Vagina (tissue), 2 donors: ENCODE measurements at regions not wholly inside any gene's neighbourhood (a gene's known extent, or its start where the extent isn't known, plus 50 kb on each side); places are given as distances from the start of the nearest gene placed in this dataset.

Source experiments
- DNase-seq, 2 donors: peaks; one replicate each; pipeline ENCODE4 v3.0.0-alpha.2; 2017; ENCODE audit errors: extremely low spot score in 2 of 2
- H3K27ac ChIP-seq: fragments of 200-600 bp; sonication (generic); one replicate; pipeline ENCODE4 v1.5.1; 2019
- H3K27me3 ChIP-seq: fragments of 200-600 bp; sonication (generic); one replicate; pipeline ENCODE4 v1.5.1; 2019
- H3K36me3 ChIP-seq, 2 donors: fragments of 200-600 bp; sonication (generic); one replicate each; pipeline ENCODE4 v1.5.1; 2017 to 2019
- H3K4me1 ChIP-seq: fragments of 200-600 bp; sonication (generic); one replicate; pipeline ENCODE4 v1.5.1; 2019
- H3K4me3 ChIP-seq, 2 donors: fragments of 200-600 bp; sonication (generic); 1 replicate in 1 of 2; 2 replicates in 1 of 2; pipeline ENCODE4 v1.5.1; 2016 to 2019
- H3K9me3 ChIP-seq: fragments of 200-600 bp; sonication (generic); one replicate; pipeline ENCODE4 v1.5.1; 2019
- POLR2A ChIP-seq, 2 donors: fragments of 450-650 bp; IDR thresholded peaks; one replicate each; pipeline ENCODE4 v1.6.1; 2017; ENCODE audit warnings: antibody characterized with exemption in 2 of 2, mild to moderate bottlenecking in 2 of 2, moderate library complexity in 2 of 2
- POLR2AphosphoS5 ChIP-seq, 2 donors: sonication (generic); formaldehyde crosslinking; IDR thresholded peaks; one replicate each; pipeline ENCODE4 v1.9.0; 2017; ENCODE audit warnings: antibody characterized with exemption in 2 of 2, mild to moderate bottlenecking in 2 of 2, low read depth in 1 of 2; ENCODE audit not compliant: insufficient read depth in 1 of 2
- intact Hi-C: fragments of 100-400 bp; cut with DNase I; formaldehyde crosslinking; loops from one replicate; pipeline ENCODE4 v1.15.1; 2023
- TF ChIP-seq, protein P1 (sequence below), 3 experiments: fragments of 450-650 bp in 2 of 3; fragments of 200-600 bp in 1 of 3; sonication (generic) in 1 of 3; IDR thresholded peaks; one replicate each; pipeline ENCODE4 v1.5.1; 2017 to 2019; ENCODE audit warnings: antibody characterized with exemption in 3 of 3, mild to moderate bottlenecking in 2 of 3, moderate library complexity in 2 of 3

DNA sequence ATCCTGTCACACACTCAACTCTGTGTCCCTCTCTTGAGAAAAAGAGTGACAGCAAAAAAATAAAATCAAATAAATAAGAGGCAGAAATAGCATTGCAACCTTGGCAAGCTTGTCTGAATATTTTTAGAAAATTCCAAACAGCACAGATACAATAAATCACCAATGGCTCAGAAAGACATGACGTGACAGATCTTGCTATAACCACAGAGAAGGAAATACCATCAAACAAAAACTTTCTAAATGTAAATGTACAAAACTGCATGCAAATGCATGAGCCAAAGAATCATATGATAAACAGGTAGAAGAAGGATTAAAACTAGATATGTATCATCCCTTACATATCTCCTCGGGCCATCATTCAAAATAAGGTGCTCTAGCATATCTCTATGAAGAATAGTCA lies 549.2 kb upstream of the NOX3 start:
- Histone ChIP-seq H3K27me3 (no peaks in the 10 kb centered on the region), H3K4me3 (no peak overlapping the region), H3K36me3 (no peaks in the 10 kb centered on the region), H3K9me3 (no peaks in the 10 kb centered on the region), H3K4me1 (peaks cover 3% of the 10 kb centered on the region), H3K27ac (no peak overlapping the region)
- no peak for TF ChIP-seq POLR2A (IDR thresholded peaks at IDR 0.05)
- TF ChIP-seq, protein P1, sequence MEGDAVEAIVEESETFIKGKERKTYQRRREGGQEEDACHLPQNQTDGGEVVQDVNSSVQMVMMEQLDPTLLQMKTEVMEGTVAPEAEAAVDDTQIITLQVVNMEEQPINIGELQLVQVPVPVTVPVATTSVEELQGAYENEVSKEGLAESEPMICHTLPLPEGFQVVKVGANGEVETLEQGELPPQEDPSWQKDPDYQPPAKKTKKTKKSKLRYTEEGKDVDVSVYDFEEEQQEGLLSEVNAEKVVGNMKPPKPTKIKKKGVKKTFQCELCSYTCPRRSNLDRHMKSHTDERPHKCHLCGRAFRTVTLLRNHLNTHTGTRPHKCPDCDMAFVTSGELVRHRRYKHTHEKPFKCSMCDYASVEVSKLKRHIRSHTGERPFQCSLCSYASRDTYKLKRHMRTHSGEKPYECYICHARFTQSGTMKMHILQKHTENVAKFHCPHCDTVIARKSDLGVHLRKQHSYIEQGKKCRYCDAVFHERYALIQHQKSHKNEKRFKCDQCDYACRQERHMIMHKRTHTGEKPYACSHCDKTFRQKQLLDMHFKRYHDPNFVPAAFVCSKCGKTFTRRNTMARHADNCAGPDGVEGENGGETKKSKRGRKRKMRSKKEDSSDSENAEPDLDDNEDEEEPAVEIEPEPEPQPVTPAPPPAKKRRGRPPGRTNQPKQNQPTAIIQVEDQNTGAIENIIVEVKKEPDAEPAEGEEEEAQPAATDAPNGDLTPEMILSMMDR (IDR thresholded peaks at IDR 0.05) = no peak
- no peak for TF ChIP-seq POLR2AphosphoS5 (IDR thresholded peaks at IDR 0.05; ENCODE audit: insufficient read depth in 1 of 2, low read depth in 1 of 2)
- intact Hi-C loops = no loop called here
- no peak for DNase-seq

DNA sequence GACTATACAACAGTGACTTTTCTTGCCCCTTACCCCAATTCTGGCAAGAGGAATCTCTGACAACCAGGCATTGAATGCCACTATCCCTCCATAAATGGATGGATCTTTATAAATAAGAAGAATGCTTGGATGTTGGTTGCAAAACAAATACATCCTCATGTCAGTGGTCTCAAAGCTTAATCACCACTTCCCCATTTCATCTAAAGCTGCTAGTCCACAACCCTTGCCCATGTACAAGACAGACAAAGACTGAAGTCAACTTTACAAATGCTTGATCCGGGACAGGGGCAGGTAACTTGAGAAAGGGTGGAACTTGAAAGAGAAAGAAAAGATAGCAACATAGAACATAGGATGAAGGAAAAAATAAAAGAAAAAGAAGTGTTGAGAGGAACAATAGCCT lies 540.5 kb upstream of the NOX3 start:
- TF ChIP-seq, protein P1 (IDR thresholded peaks at IDR 0.05) = no peak
- TF ChIP-seq POLR2AphosphoS5 (IDR thresholded peaks at IDR 0.05; ENCODE audit: insufficient read depth in 1 of 2, low read depth in 1 of 2) = no peak
- TF ChIP-seq POLR2A (IDR thresholded peaks at IDR 0.05) = no peak
- no peak overlapping the region for H3K27ac ChIP-seq
- no peak for DNase-seq
- H3K27me3 ChIP-seq = no peaks in the 10 kb centered on the region
- no peak overlapping the region for H3K4me3 ChIP-seq
- intact Hi-C loops = no loop called here
- H3K36me3 ChIP-seq = no peaks in the 10 kb centered on the region
- no peaks in the 10 kb centered on the region for H3K9me3 ChIP-seq
- no peaks in the 10 kb centered on the region for H3K4me1 ChIP-seq

DNA sequence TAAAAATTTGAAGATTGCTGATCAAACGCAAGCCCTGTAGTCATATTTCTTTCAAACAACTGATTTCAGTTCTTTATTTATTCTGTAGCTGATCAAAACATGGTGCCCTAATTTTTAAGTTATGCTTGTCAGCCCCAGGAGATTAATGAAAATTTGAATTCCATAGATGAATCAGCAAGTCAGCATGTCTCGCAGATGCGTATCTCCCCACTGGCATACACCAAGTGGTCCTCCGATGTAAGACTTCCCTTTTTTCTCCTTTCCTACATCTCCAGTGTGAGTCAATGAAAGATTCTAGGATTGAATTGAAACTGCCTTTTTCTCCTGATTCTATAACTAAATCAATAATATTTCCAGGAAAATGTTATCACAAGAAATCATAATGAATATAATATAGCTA lies 539.6 kb upstream of the NOX3 start:
- no peaks in the 10 kb centered on the region for H3K27me3 ChIP-seq
- no peaks in the 10 kb centered on the region for H3K36me3 ChIP-seq
- H3K4me3 ChIP-seq = no peak overlapping the region
- intact Hi-C loops = no loop called here
- DNase-seq = no peak
- H3K9me3 ChIP-seq = no peaks in the 10 kb centered on the region
- H3K27ac ChIP-seq = no peak overlapping the region
- no peak for TF ChIP-seq POLR2AphosphoS5 (IDR thresholded peaks at IDR 0.05; ENCODE audit: insufficient read depth in 1 of 2, low read depth in 1 of 2)
- no peak for TF ChIP-seq POLR2A (IDR thresholded peaks at IDR 0.05)
- TF ChIP-seq, protein P1 (IDR thresholded peaks at IDR 0.05) = no peak
- no peaks in the 10 kb centered on the region for H3K4me1 ChIP-seq

DNA sequence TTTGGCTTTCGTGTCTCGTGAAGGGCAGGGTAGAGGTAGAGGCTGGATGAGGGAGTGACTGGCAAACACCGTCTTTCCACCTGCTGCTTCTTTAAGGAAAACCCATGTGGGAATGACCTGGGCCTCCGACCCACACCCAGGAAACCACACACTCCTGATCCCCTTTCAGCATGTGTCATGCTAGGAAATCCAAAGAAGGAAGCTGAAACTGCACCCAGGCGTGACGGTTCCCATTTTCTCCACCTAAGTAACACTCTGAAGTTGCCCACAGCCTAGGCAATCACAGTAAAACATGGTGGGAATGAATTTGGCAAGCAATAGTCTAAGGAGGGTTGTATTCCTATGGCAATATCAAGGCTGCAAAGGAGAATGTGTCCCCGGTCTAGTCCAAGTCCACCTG lies 538.4 kb upstream of the NOX3 start:
- intact Hi-C loops = no loop called here
- no peak for TF ChIP-seq POLR2A (IDR thresholded peaks at IDR 0.05)
- TF ChIP-seq POLR2AphosphoS5 (IDR thresholded peaks at IDR 0.05; ENCODE audit: insufficient read depth in 1 of 2, low read depth in 1 of 2) = no peak
- TF ChIP-seq, protein P1 (IDR thresholded peaks at IDR 0.05) = no peak

DNA sequence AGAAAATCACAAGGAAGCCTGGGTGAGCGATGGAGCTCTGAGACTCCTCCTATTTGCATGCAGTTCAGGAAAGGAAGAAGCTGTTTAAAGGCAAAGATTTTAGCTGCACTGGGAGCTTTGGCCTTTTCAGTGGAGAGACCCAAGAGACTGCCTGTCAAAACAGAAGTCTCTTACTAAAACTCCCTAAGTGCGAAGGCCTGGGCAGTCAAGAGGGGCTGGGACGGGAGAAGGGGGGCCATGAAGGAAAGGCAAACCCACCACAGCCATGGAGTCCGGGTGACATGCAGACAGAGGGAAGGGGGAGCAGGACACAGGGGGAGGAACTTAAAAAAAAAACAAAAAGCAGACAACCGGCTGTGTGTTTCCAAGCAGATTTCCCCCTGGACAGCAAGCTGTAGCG lies 537.6 kb upstream of the NOX3 start:
- Histone ChIP-seq H3K4me3 (no peak overlapping the region), H3K27me3 (no peaks in the 10 kb centered on the region), H3K27ac (no peak overlapping the region), H3K9me3 (no peaks in the 10 kb centered on the region), H3K36me3 (no peaks in the 10 kb centered on the region), H3K4me1 (no peaks in the 10 kb centered on the region)
- no peak for TF ChIP-seq POLR2A (IDR thresholded peaks at IDR 0.05)
- no peak for TF ChIP-seq POLR2AphosphoS5 (IDR thresholded peaks at IDR 0.05; ENCODE audit: insufficient read depth in 1 of 2, low read depth in 1 of 2)
- TF ChIP-seq, protein P1 (IDR thresholded peaks at IDR 0.05) = no peak
- no peak for DNase-seq
- intact Hi-C loops = no loop called here

More for the DNA sequence above, 538.4 kb upstream of the NOX3 start:
- Histone ChIP-seq H3K9me3 (no peaks in the 10 kb centered on the region), H3K27ac (no peak overlapping the region), H3K4me1 (no peaks in the 10 kb centered on the region), H3K27me3 (no peaks in the 10 kb centered on the region), H3K4me3 (no peak overlapping the region), H3K36me3 (no peaks in the 10 kb centered on the region)
- DNase-seq = no peak
